Adrenal gland (tissue), 9 donors: ENCODE measurements at regions not wholly inside any gene's neighbourhood (a gene's known extent, or its start where the extent isn't known, plus 50 kb on each side); places are given as distances from the start of the nearest gene placed in this dataset.

Source experiments
- DNase-seq, 7 donors: peaks; one replicate each; pipeline ENCODE4 v3.0.0-alpha.2; 2019 to 2020
- H3K27ac ChIP-seq, 5 donors: fragments of 200-600 bp; sonication (generic) in 4 of 5; 1 replicate in 3 of 5; 2 replicates in 2 of 5; pipeline versions ENCODE4 v1.5.1 to v1.8.0; 2016 to 2020; ENCODE audit warnings: mild to moderate bottlenecking in 1 of 5
- H3K27me3 ChIP-seq: fragments of 200-600 bp; 2 replicates; pipeline ENCODE4 v1.8.0; 2021
- H3K36me3 ChIP-seq, 2 donors: fragments of 200-600 bp; replicated peaks in 1 of 2; 1 replicate in 1 of 2; 2 replicates in 1 of 2; pipeline versions ENCODE4 v1.5.1 to v1.8.0; 2018 to 2022
- H3K4me1 ChIP-seq, 2 donors: fragments of 200-600 bp; replicated peaks in 1 of 2; 1 replicate in 1 of 2; 2 replicates in 1 of 2; pipeline versions ENCODE4 v1.5.1 to v1.8.0; 2018 to 2021
- H3K4me3 ChIP-seq, 4 donors: fragments of 200-600 bp; sonication (generic) in 3 of 4; one replicate each; pipeline ENCODE4 v1.5.1; 2016 to 2018
- H3K9me3 ChIP-seq, 3 donors: fragments of 200-600 bp; sonication (generic) in 1 of 3; replicated peaks in 1 of 3; 1 replicate in 2 of 3; 2 replicates in 1 of 3; pipeline versions ENCODE4 v1.5.1 to v1.8.0; 2016 to 2021
- POLR2A ChIP-seq, 2 donors: fragments of 450-650 bp; IDR thresholded peaks; one replicate each; pipeline ENCODE4 v1.6.1; 2017; ENCODE audit warnings: antibody characterized with exemption in 2 of 2, mild to moderate bottlenecking in 2 of 2, moderate library complexity in 1 of 2
- WGBS, 4 donors: extraction: QIAGEN DNeasy Blood & Tissue Kit in 2 of 4; methylation state at CpG; one replicate each; pipeline versions ENCODE4 v1.1.5 to v1.1.7; 2013 to 2017; 5-methylcytosine and 5-hydroxymethylcytosine counted together
- intact Hi-C, 2 donors: fragments of 100-400 bp; cut with DNase I; formaldehyde crosslinking; loops; one replicate each; pipeline versions ENCODE4 v1.14.1 to v1.15.0; 2022 to 2023
- TF ChIP-seq, protein P1 (sequence below), 6 experiments: fragments of 450-650 bp in 4 of 6; fragments of 200-600 bp in 2 of 6; sonication (generic) in 1 of 6; IDR thresholded peaks; 1 replicate in 5 of 6; 2 replicates in 1 of 6; pipeline versions ENCODE4 v1.5.1 to v1.8.0; 2016 to 2021; ENCODE audit warnings: antibody characterized with exemption in 6 of 6, mild to moderate bottlenecking in 2 of 6, moderate library complexity in 1 of 6
- donor health status: healthy with polysubstance abuse.
- donor health status: Bipolar disorder and iron deficiency.
- donor health status: DM: yes; HTN: yes; CAD: no.
- donor health status: DM: no; HTN: no; CAD: no.
- donor health status: DM: no; HTN: no; CAD: no.

DNA sequence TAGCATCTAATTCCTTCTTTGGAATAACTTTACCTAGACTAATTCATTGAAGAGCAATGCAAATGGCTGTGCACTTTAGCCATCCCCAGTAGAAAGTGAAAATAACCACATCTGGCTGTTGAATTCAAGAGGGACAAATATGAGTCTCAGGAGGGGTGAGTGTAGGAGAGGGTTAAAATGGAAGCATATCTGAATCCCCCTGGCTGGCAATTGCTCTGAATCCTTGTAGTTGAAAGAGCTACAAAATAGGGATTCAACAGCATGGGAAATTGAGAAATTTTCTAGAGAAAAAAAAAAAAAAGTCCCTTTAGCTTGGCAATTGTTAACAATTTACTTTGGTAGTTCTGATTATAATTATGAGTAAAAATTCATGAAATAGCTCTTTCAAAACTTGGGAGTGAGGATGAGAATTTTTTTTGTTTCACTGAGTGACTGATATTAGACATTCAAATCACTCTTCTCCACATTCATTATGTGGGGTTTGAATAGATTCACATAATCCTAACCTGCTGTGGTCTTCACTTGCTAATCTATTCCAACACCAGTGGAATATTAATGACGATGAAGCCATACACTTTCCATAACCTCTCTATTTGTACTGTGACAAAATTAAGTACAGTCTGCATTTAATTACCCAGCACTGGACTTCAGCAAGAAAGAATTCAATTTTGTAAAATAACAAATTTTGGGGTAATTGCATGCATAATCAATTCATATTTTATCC lies 569.0 kb upstream of the MCTP2 start:
- H3K4me1 ChIP-seq = no peaks in the 10 kb centered on the region
- WGBS, 4 donors = 71 to 87% (median 85%) methylated on average over 1 of the region's 1 CpG
- TF ChIP-seq, protein P1, sequence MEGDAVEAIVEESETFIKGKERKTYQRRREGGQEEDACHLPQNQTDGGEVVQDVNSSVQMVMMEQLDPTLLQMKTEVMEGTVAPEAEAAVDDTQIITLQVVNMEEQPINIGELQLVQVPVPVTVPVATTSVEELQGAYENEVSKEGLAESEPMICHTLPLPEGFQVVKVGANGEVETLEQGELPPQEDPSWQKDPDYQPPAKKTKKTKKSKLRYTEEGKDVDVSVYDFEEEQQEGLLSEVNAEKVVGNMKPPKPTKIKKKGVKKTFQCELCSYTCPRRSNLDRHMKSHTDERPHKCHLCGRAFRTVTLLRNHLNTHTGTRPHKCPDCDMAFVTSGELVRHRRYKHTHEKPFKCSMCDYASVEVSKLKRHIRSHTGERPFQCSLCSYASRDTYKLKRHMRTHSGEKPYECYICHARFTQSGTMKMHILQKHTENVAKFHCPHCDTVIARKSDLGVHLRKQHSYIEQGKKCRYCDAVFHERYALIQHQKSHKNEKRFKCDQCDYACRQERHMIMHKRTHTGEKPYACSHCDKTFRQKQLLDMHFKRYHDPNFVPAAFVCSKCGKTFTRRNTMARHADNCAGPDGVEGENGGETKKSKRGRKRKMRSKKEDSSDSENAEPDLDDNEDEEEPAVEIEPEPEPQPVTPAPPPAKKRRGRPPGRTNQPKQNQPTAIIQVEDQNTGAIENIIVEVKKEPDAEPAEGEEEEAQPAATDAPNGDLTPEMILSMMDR (IDR thresholded peaks at IDR 0.05) = no peak
- no peak for TF ChIP-seq POLR2A (IDR thresholded peaks at IDR 0.05)
- H3K4me3 ChIP-seq = no peak overlapping the region
- no peaks in the 10 kb centered on the region for H3K27me3 ChIP-seq
- no peak overlapping the region for H3K27ac ChIP-seq
- no peak for DNase-seq
- intact Hi-C loops = no loop called here
- H3K9me3 ChIP-seq = no peaks in the 10 kb centered on the region
- no peaks in the 10 kb centered on the region for H3K36me3 ChIP-seq

DNA sequence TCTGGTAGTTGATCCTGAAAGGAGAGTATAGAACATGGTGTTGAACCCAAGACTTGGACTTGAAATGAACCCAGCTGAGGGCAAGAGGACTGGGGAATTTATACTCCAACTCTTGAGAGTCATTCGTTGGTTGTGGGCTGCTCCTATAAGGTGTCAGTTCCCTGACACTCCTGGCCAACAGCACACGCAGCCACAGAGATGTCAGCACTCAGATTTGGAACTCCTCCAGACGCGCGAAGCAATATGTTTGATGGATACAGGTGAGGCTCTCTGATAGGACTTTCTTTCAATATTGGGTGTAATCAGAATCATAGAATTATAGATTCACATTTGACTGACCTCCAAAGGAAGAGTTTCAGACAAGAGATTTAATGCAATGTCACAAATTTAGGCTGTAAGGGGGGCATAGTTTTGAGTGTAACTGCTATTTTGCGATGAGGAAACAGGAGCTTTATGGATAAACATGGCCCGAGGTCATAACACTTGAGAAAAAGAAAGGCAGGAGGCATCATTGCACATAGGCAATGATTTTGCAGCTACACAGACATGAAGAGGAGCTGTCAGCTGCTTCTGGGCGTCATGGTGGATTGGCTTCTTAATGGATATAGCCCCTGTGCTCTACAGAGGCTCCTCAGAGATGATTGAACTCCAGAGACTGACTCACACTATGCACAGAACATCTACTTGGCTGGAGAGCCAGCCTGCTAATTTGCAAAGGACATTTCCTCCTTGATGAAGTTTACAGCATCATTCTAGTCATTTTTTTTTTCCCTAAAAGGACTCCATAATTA lies 569.2 kb upstream of the RGMA start:
- Histone ChIP-seq H3K27me3 (no peaks in the 10 kb centered on the region), H3K36me3 (no peaks in the 10 kb centered on the region), H3K4me1 (no peaks in the 10 kb centered on the region), H3K9me3 (no peaks in the 10 kb centered on the region), H3K4me3 (no peak overlapping the region), H3K27ac (no peak overlapping the region)
- no peak for DNase-seq
- intact Hi-C loops = no loop called here
- WGBS, 4 donors = 69 to 81% (median 77%) methylated on average over 8 of the region's 8 CpGs
- no peak for TF ChIP-seq POLR2A (IDR thresholded peaks at IDR 0.05)
- TF ChIP-seq, protein P1 (IDR thresholded peaks at IDR 0.05) = no peak

DNA sequence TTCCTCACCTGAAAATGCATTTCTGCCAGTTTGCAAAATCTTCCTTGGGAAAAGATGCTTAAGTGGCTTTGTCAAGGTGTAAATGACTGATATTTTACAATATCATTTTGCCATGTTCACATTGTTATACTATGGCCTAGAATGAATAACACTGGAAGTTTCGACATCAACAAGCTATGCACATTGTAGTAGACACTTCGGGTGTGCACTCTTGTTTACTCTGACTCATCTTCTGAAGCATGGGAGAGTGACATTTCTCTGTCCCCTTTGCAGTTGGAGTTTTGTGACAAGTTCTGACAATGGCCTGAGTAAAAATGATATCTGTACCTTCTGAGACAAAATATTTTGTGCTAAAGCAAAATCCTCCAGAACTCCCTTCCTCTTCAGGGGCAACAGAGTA lies 567.0 kb upstream of the RGMA start:
- H3K4me1 ChIP-seq = no peaks in the 10 kb centered on the region
- TF ChIP-seq, protein P1 (IDR thresholded peaks at IDR 0.05) = no peak
- TF ChIP-seq POLR2A (IDR thresholded peaks at IDR 0.05) = no peak
- H3K9me3 ChIP-seq = no peaks in the 10 kb centered on the region
- WGBS, 4 donors = 64 to 83% (median 78%) methylated on average over 2 of the region's 2 CpGs
- intact Hi-C loops = no loop called here
- H3K36me3 ChIP-seq = no peaks in the 10 kb centered on the region
- no peak overlapping the region for H3K4me3 ChIP-seq
- no peak for DNase-seq
- no peaks in the 10 kb centered on the region for H3K27me3 ChIP-seq
- H3K27ac ChIP-seq = no peak overlapping the region

DNA sequence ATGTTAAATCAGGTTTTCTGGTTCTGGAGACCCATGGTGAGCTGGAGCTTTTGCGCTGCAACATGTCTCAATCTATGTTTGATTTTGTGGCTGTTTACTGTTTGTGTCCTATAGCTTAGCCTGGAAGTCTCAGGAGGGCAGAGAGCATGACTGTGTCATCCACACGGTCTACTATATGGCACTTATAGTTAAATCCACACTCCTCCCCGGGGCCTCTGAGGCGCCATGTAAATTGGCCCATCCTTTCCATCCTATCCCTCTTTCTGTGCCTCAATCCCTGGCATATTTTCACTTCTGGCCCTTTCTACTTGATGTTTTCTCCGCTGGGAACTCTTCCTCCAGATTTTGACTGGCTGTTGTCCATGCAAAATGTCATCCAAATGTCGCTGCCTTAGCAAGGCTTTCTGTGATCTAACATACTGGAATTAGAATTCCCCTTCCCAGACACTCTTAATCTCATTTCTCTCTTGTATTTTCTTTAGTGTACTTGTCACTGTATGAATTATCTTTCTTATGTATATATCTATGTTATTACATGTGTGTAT lies 560.8 kb upstream of the RGMA start:
- no peak overlapping the region for H3K27ac ChIP-seq
- intact Hi-C loops = no loop called here
- H3K4me3 ChIP-seq = no peak overlapping the region
- no peaks in the 10 kb centered on the region for H3K9me3 ChIP-seq
- H3K36me3 ChIP-seq = no peaks in the 10 kb centered on the region
- WGBS, 4 donors = 71 to 77% (median 73%) methylated on average over 6 of the region's 6 CpGs
- TF ChIP-seq, protein P1 (IDR thresholded peaks at IDR 0.05) = no peak
- no peak for TF ChIP-seq POLR2A (IDR thresholded peaks at IDR 0.05)
- no peaks in the 10 kb centered on the region for H3K4me1 ChIP-seq
- no peaks in the 10 kb centered on the region for H3K27me3 ChIP-seq
- DNase-seq = no peak
